Transverse colon (tissue), 3 donors: ENCODE measurements at regions not wholly inside any gene's neighbourhood (a gene's known extent, or its start where the extent isn't known, plus 50 kb on each side); places are given as distances from the start of the nearest gene placed in this dataset.

Source experiments
- CTCF ChIP-seq, 5 experiments: fragments of 200-600 bp in 3 of 5; fragments of 450-650 bp in 2 of 5; sonication (generic) in 3 of 5; IDR thresholded peaks; 1 replicate in 2 of 5; 2 replicates in 3 of 5; pipeline ENCODE4 v1.5.1; 2016 to 2017; ENCODE audit warnings: antibody characterized with exemption in 5 of 5, inconsistent platforms in 3 of 5, mild to moderate bottlenecking in 2 of 5, moderate library complexity in 1 of 5
- EP300 ChIP-seq: sonication (generic); formaldehyde crosslinking; IDR thresholded peaks from one replicate; pipeline ENCODE4 v1.6.1; 2017; ENCODE audit warnings: antibody characterized with exemption, low read depth
- POLR2A ChIP-seq: fragments of 450-650 bp; IDR thresholded peaks from one replicate; pipeline ENCODE4 v1.6.1; 2016; ENCODE audit warnings: antibody characterized with exemption, mild to moderate bottlenecking, moderate library complexity

GRCh38 chr14:34362641-34363251, 99.3 kb downstream of the SPTSSA start:
- no peak for TF ChIP-seq POLR2A
- TF ChIP-seq CTCF (IDR thresholded peaks at IDR 0.05): no peak
- no peak for TF ChIP-seq EP300
